ENCODE measurements at regions not wholly inside any gene's neighbourhood (a gene's known extent, or its start where the extent isn't known, plus 50 kb on each side); places are given as distances from the start of the nearest gene placed in this dataset.
A peak's percentile ranks its signal among the peaks of the same experiment; 100 is the strongest.

GRCh38 chr12:90368081-90368480, 586.9 kb downstream of the CCER1 start:
- TF ChIP-seq CTCF (IDR thresholded peaks at IDR 0.05; ENCODE audit: low read depth, low read length, missing control alignments) = no peak
- no peak overlapping the region for H3K4me3 ChIP-seq (replicated peaks; ENCODE audit: low read depth, low read length)
- no peak for DNase-seq (ENCODE audit: extremely low read depth, low read depth)

- no peak for TF ChIP-seq CTCF (IDR thresholded peaks at IDR 0.05; ENCODE audit: low read depth, low read length, missing control alignments)
- peak; percentile 54 for DNase-seq (ENCODE audit: extremely low read depth, low read depth)
- no peak overlapping the region for H3K4me3 ChIP-seq (replicated peaks; ENCODE audit: low read depth, low read length)
Observed at GRCh38 chr12:90366286-90366685, 588.7 kb downstream of the CCER1 start.

- no peak for TF ChIP-seq CTCF (IDR thresholded peaks at IDR 0.05; ENCODE audit: low read depth, low read length, missing control alignments)
- no peak for DNase-seq (ENCODE audit: extremely low read depth, low read depth)
Observed at GRCh38 chr12:90360300-90360699, 594.7 kb downstream of the CCER1 start.

GRCh38 chr12:90355711-90356355, 599.1 kb downstream of the CCER1 start:
- H3K4me3 ChIP-seq (replicated peaks; ENCODE audit: low read depth, low read length) = no peak overlapping the region
- no peak for TF ChIP-seq CTCF (IDR thresholded peaks at IDR 0.05; ENCODE audit: low read depth, low read length, missing control alignments)
- DNase-seq (ENCODE audit: extremely low read depth, low read depth) = no peak

More at GRCh38 chr12:90360300-90360699, 594.7 kb downstream of the CCER1 start:
- no peak overlapping the region for H3K4me3 ChIP-seq (replicated peaks; ENCODE audit: low read depth, low read length)

GRCh38 chr12:90343966-90344365, 611.0 kb downstream of the CCER1 start:
- H3K4me3 ChIP-seq (replicated peaks; ENCODE audit: low read depth, low read length) = no peak overlapping the region
- no peak for TF ChIP-seq CTCF (IDR thresholded peaks at IDR 0.05; ENCODE audit: low read depth, low read length, missing control alignments)
- no peak for DNase-seq (ENCODE audit: extremely low read depth, low read depth)

GRCh38 chr12:90342081-90342480, 612.9 kb downstream of the CCER1 start:
- H3K4me3 ChIP-seq (replicated peaks; ENCODE audit: low read depth, low read length) = no peak overlapping the region
- no peak for TF ChIP-seq CTCF (IDR thresholded peaks at IDR 0.05; ENCODE audit: low read depth, low read length, missing control alignments)
- DNase-seq (ENCODE audit: extremely low read depth, low read depth) = no peak

GRCh38 chr12:90339837-90340236, 615.1 kb downstream of the CCER1 start:
- H3K4me3 ChIP-seq (replicated peaks; ENCODE audit: low read depth, low read length) = no peak overlapping the region
- no peak for TF ChIP-seq CTCF (IDR thresholded peaks at IDR 0.05; ENCODE audit: low read depth, low read length, missing control alignments)

More at GRCh38 chr12:90339837-90340236, 615.1 kb downstream of the CCER1 start:
- no peak for DNase-seq (ENCODE audit: extremely low read depth, low read depth)
